ENCODE measurements at regions not wholly inside any gene's neighbourhood (a gene's known extent, or its start where the extent isn't known, plus 50 kb on each side); places are given as distances from the start of the nearest gene placed in this dataset.
"Not testable (repeated sequence)": the region's sequence is repeated elsewhere in the genome, so short reads cannot be mapped to it uniquely, and the experiment has no call there.

DNA sequence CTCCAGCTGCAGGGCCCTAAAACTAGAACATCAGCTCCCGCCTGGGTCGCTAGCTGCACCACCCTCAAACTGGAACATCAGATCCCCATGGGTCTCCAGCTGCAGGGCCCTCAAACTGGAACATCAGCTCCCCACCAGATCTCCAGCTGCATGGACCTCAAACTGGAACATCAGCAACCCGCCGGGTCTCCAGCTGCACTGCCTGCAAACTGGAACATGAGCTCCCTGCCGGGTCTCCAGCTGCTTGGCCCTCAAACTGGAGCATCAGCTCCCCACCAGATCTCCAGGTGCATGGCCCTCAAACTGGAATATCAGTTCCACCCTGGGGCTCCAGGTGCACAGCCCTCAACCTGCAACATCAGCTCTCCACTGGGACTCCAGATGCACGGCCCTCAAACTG lies 82.7 kb downstream of the TFRC start:
- DNase-seq (ENCODE audit: low read depth): not testable (repeated sequence)

DNA sequence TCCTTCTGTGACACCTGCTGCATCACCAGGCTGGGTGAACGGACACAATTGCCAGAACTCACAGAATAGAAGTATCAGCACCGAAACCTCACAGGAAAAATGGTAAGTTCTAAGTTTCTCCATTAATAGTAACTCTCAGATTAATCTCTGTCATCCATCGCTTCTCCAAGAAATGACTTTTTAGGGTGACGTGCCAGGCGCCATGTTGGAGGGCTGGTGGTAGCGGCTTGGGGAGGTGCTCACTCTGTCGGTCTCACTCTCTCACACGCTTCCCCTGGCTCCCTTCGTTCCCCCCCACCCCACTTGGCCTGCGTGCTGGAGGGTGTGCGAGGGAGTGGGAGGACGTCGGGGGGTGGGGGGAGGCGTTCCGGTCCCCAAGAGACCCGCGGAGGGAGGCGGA lies 85.6 kb downstream of the TFRC start:
- not testable (repeated sequence) for DNase-seq (ENCODE audit: low read depth); H3K4me3 ChIP-seq (ENCODE audit: low read depth, low read length)

More for the DNA sequence above, 82.7 kb downstream of the TFRC start:
- H3K4me3 ChIP-seq (ENCODE audit: low read depth, low read length): not testable (repeated sequence)

DNA sequence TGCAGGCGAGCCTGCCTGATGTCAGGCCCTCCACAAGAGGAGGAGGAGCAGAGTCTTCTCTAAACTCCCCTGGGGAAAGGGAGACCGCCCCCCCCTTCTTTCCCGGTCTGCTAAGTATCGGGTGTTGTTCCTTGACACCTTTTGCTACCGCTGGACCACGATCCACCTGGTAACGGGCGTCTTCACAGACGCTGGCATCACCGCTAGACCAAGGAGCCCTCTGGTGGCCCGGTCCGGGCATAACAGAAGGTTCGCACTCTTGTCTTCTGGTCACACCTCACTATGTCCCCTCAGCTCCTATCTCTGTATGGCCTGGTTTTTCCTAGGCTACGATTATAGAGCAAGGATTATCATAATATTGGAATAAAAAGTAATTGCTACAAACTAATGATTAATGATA lies 86.0 kb upstream of the TNK2 start:
- TF ChIP-seq, protein P1, sequence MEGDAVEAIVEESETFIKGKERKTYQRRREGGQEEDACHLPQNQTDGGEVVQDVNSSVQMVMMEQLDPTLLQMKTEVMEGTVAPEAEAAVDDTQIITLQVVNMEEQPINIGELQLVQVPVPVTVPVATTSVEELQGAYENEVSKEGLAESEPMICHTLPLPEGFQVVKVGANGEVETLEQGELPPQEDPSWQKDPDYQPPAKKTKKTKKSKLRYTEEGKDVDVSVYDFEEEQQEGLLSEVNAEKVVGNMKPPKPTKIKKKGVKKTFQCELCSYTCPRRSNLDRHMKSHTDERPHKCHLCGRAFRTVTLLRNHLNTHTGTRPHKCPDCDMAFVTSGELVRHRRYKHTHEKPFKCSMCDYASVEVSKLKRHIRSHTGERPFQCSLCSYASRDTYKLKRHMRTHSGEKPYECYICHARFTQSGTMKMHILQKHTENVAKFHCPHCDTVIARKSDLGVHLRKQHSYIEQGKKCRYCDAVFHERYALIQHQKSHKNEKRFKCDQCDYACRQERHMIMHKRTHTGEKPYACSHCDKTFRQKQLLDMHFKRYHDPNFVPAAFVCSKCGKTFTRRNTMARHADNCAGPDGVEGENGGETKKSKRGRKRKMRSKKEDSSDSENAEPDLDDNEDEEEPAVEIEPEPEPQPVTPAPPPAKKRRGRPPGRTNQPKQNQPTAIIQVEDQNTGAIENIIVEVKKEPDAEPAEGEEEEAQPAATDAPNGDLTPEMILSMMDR (conservative IDR thresholded peaks at IDR 0.05; ENCODE audit: low read depth, low read length): peak; percentile 26
- DNase-seq (ENCODE audit: low read depth): peak; percentile 31
- H3K4me3 ChIP-seq (ENCODE audit: low read depth, low read length): not testable (repeated sequence)

DNA sequence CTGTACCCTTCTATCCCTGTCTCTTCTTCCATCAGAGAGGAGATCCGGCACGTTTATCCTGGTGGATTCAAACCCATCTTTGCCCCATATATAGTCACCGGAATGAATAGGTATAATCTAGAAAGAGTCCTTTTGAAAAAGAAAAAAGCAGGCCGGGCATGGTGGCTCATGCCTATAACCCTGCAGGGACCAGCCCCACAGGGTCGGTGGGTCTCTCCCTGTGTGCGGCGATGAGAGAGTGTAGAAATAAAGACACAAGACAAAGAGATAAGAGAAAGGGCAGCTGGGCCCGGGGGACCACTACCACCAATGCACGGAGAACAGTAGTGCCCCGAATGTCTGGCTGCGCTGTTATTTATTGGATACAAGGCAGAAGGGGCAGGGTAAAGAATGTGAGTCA lies 85.3 kb upstream of the TNK2 start:
- H3K4me3 ChIP-seq (ENCODE audit: low read depth, low read length); DNase-seq (ENCODE audit: low read depth): not testable (repeated sequence)

DNA sequence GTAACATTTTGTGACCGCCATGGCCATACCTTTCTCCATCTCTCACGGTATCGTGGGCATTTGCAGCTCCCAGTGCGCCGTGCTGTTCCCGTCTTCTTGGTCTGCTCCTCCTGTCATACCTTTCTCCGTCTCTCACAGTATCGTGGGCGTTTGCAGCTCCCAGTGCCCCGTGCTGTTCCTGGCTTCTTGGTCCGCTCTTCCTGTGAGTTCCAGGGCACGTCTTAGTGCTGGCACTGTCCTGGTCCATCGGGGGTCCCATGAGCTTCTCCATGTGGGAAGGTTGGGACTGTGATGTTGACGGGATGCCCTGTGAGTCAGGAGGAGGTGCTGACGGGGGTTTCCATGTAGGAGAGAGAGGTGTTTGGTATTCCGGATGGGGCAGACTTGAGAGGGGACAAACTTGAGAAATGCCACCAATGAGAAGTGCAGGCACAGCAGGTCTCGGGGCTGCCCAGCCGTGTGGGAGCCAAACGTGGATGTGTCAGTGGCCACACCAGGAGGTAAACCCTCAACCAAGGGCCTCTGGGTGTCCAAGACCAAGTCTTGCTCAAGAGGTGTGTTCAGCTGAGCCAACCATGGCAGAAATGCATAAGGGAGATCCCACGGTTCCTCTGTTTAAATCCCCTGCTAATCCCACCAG lies 84.7 kb upstream of the TNK2 start:
- H3K4me3 ChIP-seq (ENCODE audit: low read depth, low read length); DNase-seq (ENCODE audit: low read depth): not testable (repeated sequence)

DNA sequence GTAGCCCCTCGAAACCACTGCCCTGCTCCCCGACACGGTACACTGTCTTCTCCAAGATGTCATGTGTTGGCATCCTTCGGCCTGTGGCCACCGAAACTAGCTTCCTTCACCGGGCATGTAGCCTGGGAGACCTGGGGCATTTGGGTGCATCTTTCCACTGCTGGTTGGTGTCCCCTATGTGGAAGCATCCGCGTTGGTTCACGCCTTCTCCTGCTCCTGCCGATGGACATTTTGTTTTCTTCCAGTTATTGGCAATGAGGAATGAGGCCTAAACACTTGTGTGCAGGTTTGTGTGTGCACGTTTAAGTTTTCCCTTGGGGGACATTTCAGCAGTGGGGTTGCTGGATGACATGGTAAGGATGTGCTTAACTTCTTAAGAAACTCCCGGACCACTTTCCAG lies 83.6 kb upstream of the TNK2 start:
- not testable (repeated sequence) for DNase-seq (ENCODE audit: low read depth); H3K4me3 ChIP-seq (ENCODE audit: low read depth, low read length)

DNA sequence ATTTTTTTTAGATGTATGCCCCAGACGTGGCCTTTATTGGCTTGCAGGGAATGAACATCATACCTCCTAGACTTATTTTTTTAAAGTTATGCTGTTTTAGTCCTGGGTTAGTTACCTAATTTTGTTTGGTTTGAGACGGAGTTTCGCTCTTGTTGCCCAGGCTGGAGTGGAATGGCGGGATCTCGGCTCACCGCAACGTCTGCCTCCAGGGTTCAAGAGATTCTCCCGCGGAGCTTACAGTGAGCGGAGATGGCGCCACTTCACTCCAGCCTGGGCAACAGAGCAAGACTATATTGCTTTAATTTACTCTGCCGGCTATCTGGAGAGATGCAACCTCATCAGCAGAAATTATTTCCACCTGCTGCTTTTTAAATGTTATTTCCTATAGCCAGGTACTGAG lies 82.9 kb upstream of the TNK2 start:
- H3K4me3 ChIP-seq (ENCODE audit: low read depth, low read length); DNase-seq (ENCODE audit: low read depth): not testable (repeated sequence)

DNA sequence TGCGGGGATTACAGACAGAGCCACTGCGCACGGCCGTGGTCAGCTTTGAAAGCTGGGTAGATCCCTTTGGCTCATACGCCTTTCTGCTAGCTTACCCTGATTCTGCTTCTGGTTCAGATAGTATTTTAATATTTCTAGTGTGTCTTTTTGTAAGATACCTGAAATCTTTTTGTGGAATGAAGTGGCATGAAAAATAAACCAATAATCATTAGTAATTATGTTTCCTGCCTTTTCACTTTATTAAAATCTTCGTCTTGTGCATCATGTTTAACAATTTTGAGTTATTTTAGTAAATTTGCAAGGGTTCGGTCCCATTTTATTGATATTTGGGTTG lies 82.5 kb upstream of the TNK2 start:
- peak overlapping the region; percentile 65 for H3K4me3 ChIP-seq (ENCODE audit: low read depth, low read length)
- not testable (repeated sequence) for DNase-seq (ENCODE audit: low read depth)

DNA sequence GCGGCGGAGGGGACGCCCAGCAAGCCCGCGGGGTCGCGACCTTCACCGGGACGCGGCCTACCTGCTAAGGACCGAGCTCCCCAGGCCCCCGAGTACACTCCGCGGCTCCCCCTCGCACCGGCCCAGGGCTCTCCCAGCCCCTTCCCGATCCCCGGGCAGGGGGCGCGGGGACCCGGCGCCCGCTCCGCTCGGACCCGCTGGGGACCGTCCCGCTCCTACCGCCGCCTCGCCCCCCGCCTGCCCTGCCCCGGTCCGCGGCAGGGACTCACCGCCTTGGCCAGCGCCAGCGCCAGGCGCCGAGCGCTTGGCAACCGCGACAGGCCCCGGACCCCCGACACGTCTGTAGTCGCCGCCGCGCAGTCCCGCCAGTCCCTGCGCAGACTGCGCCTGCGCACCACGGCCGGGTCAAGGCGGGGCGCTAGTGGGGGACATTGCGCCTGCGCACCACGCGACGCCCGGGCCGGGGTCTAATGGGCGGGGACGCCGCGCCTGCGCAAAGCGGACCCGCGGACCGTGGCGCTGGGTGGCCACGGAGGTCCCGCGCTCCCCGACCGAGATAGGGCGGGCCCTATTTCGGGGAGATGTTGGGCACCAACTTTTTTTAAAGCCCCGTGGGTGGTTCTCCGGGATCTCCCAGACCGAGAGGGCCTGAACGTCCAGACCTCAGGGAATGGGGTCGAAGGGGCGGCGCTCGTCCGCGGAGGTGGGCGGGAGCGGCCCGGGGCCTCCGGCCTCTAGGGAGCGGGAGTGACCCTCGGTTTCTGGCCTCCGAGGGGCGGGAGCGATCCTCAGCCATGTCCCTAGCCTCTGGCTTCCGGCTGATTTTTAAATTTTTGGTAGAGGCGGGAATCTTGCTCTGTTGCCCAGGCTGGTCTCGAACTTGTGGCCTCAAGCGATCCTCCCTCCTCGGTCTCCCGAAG lies 81.8 kb upstream of the TNK2 start:
- peak; percentile 79 for DNase-seq (ENCODE audit: low read depth)
- H3K4me3 ChIP-seq (ENCODE audit: low read depth, low read length): peak overlapping the region; percentile 65

DNA sequence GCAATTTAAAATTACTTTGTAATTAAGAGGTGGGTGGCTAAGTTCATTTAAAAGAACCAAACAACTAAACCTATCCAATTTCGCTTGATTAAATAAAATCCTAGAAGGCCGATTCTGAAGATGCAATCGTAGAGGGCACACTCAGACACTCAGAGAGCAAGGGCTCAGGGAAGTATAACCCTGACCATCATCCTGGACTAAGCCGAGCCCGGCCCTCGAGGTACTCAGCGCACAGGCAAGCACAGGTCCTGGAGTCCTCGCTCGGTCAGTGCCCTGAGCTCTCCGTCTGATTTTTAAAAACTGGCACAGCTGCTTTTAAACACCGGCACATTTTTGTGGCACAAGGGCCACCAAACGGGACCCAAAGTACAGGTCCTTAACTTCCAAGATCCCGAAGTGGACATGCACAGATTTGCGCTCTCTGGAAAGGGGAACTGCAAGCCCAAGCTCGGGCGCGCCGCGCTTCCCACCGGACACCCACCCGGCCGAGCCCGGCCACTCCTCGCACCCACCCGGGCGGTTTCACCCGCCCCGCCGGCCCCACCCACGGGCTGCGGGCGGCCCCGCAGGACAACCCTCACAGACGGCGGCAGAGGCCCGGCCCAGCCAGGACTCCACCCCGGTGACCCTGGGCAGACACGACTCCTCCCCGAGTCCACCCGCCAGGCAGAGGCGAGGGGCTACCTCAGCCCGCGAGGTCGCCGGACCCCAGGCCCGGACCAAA lies 81.0 kb upstream of the TNK2 start:
- peak; percentile 8 for DNase-seq (ENCODE audit: low read depth)

DNA sequence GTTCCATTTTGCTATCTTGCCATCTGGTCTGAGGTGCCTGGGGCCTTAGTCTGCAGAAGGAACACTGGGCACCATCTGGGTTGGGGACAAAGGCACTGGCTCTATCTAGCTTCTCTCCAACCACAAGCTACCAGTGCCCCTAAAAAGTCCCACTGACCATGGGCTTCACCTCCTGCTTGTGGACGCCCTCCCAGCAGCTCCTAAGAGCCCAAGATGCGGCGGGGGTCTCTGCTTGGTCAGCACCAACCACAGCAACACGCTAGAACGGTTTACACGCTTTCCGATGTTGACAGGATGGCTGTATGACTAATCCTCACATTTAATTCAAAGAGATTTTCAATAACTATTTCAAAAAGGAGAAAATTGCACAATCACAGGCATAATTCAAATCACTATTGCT lies 80.4 kb upstream of the TNK2 start:
- H3K4me3 ChIP-seq (ENCODE audit: low read depth, low read length): peak overlapping the region; percentile 14
- DNase-seq (ENCODE audit: low read depth): not testable (repeated sequence)

More for the DNA sequence above, 81.0 kb upstream of the TNK2 start:
- peak overlapping the region; percentile 64 for H3K4me3 ChIP-seq (ENCODE audit: low read depth, low read length)

DNA sequence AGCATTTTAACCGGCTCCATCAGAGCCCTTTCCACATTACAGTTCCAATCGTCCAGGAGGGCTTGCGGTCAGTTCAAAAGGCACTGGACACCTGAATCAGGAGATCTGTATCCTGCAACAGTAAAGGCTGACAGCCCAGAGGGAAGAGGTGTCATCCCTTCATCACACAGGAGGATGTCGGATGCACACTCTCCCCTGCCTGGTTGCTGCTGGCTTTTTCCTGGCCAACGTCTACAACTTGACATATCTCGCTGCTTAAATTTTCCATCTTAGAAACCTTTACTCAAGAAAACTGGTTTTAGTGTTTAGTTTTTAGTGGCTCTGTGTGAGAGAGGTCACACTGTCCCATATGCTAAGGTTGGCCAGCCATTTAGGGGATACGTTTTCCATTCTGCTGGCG lies 78.7 kb upstream of the TNK2 start:
- not testable (repeated sequence) for DNase-seq (ENCODE audit: low read depth); H3K4me3 ChIP-seq (ENCODE audit: low read depth, low read length)

DNA sequence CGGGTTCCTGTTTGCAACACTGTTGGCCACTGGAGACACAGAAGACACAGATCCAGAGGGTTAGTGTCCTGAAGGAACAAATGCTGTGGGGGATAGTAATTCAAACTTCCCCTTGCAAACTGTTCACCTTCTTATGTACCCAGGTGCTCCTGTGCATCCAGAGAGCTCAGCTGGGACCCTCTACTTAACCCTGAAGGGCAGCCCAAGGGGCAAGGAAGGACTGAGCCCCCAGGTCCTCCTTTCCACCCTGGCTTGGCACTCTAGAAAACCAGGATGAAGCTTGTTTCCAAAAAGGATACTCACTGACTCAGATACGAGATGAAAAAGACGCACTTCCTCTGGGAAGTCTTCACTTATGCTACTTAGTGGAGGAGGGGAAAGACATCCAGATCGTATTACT lies 78.2 kb upstream of the TNK2 start:
- DNase-seq (ENCODE audit: low read depth); H3K4me3 ChIP-seq (ENCODE audit: low read depth, low read length): not testable (repeated sequence)

DNA sequence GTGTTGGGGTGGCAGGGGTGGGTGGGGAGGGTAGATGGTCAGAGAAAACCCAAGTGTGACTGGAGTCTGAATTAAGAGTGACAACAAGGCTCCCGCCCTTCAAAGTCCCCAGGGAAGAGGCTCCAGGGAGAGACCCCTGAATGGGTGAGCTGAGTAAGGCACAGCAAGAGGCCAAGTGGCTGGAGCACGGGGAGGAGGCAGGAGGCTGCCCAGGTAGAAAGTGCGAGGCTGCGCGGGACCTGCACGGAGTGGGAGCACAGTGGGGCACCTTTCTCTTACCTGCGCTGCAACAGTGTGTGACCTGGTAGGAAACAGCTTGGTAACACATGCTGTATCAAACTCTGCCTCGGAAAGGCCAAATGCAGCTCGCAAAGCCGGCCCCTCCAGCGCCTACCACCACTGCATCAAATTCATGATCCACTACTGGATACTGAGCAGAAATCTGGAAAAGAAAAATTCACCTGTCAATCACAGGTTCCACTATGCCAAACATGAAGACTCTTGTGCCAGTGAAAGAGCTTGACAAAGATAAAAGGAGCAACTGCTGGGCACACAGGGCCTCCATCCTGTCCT lies 77.1 kb upstream of the TNK2 start:
- not testable (repeated sequence) for H3K4me3 ChIP-seq (ENCODE audit: low read depth, low read length); DNase-seq (ENCODE audit: low read depth)

DNA sequence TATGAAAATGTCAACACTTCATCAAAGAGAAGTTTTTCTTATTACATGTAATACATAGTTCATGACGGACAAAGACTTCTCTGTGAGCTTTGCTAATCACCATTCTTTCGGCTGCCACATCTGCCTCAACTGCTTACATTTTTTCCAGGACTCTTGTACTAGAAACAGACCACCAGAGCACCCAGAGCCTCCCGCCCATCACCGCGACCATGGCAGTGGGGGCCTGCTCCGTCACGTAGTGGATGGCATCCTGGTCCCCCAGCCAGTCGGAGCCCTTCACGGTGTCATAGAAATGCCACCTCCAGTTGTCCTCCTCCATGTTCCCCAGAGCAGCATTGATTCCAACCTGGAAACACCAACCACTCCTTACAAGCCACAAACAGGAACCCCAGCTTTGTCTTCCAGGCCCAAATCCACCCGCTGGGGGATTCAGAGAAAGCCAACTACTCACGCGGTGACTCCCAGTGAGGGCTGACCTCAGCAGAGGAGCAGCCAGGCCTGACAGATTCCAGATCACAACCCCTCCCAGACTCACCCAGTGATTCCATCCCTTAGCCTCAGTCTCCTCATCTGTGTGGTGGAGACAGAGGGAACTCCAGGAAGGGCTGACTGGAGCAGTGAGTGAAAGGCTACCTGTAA lies 76.2 kb upstream of the TNK2 start:
- not testable (repeated sequence) for DNase-seq (ENCODE audit: low read depth); H3K4me3 ChIP-seq (ENCODE audit: low read depth, low read length)

DNA sequence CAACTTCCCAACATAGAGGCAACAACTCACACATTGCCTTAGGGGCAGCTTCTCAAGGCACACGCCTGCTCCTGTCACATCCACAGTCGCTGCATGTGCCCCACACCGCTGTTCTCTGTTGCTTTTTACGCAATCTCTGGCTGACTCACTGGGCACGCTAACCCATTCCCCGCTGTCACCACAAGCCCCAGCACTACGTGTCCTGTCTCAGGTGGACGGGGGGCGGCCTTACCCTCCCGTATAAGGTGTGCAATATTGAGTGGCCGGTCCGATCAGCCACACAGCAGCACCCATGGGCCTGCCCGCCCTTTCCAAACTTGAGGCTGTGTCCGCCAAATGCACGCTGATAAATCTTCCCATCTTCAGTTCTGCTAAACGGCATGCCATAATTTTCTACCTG lies 75.5 kb upstream of the TNK2 start:
- DNase-seq (ENCODE audit: low read depth); H3K4me3 ChIP-seq (ENCODE audit: low read depth, low read length): not testable (repeated sequence)

DNA sequence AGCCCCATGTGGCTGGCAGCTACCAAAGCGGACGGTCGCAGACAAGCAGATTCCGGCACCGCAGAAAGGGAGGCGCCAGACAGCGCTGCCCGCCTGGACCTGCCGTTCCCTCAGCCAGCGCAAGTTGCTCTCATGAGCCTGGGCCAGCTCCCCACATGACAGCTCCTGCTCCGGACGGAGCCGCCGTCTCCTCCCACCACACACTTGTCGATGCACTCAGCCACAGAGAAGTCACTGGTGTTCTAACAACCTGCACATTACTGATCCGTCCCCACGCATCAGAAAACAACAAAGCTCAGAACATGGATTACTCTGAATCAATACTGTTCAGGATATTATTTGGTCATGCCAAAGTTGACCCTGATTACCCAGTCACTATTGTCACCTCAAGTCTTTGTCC lies 74.4 kb upstream of the TNK2 start:
- not testable (repeated sequence) for DNase-seq (ENCODE audit: low read depth); H3K4me3 ChIP-seq (ENCODE audit: low read depth, low read length)

DNA sequence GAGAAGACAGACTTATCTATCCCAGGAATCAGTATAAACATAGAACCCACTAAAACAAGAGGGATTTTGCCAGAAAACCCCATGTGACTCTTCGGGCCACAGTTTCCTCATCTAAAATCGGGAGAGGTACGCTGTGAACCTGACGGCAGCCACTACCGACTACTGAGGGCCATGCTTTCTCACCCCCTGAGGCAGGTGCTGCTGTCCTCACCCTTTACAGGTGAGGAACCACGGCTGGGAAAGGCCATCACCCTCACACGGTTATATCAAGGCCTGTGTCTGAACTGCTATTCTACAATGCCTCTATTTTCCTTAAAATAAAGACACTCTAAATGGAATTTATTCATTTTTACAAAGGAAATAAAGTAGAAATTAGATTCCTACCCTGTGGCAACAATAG lies 73.4 kb upstream of the TNK2 start:
- DNase-seq (ENCODE audit: low read depth); H3K4me3 ChIP-seq (ENCODE audit: low read depth, low read length): not testable (repeated sequence)
